ENCODE measurements at regions not wholly inside any gene's neighbourhood (a gene's known extent, or its start where the extent isn't known, plus 50 kb on each side); places are given as distances from the start of the nearest gene placed in this dataset.
"Not testable (repeated sequence)": the region's sequence is repeated elsewhere in the genome, so short reads cannot be mapped to it uniquely, and the experiment has no call there.

GRCh38 chr3:5707794-5708193, 520.3 kb downstream of the EDEM1 start:
- Histone ChIP-seq H3K27me3 (ENCODE audit: control insufficient read depth, insufficient read depth, low read length) (no peaks in the 10 kb centered on the region), H3K36me3 (ENCODE audit: control insufficient read depth, insufficient read depth, low read length) (no peaks in the 10 kb centered on the region), H3K4me3 (ENCODE audit: low read depth, low read length) (no peak overlapping the region)
- no peak for DNase-seq (ENCODE audit: low read depth)
- TF ChIP-seq, protein P1, sequence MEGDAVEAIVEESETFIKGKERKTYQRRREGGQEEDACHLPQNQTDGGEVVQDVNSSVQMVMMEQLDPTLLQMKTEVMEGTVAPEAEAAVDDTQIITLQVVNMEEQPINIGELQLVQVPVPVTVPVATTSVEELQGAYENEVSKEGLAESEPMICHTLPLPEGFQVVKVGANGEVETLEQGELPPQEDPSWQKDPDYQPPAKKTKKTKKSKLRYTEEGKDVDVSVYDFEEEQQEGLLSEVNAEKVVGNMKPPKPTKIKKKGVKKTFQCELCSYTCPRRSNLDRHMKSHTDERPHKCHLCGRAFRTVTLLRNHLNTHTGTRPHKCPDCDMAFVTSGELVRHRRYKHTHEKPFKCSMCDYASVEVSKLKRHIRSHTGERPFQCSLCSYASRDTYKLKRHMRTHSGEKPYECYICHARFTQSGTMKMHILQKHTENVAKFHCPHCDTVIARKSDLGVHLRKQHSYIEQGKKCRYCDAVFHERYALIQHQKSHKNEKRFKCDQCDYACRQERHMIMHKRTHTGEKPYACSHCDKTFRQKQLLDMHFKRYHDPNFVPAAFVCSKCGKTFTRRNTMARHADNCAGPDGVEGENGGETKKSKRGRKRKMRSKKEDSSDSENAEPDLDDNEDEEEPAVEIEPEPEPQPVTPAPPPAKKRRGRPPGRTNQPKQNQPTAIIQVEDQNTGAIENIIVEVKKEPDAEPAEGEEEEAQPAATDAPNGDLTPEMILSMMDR (IDR thresholded peaks at IDR 0.05; ENCODE audit: insufficient read depth, low read length, poor library complexity, severe bottlenecking): no peak

DNA sequence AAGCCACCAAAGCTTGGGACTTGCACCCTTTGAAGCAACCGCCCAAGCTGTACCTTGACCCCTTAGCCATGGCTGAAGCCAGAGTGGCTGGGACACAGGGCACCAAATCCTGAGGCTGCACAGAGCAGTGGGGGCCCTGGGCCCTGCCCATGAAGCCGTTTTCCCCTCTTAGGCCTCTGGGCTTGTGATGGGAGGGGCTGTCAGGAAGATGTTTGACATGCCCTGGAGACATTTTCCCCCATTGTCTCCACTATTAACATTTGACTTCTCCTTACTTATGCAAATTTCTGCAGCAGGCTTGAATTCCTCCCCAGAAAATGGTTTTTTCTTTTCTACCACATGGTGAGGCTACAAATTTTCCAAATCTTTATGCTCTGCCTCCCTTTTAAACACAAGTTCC, 522.2 kb downstream of the EDEM1 start:
- Histone ChIP-seq H3K27me3 (ENCODE audit: control insufficient read depth, insufficient read depth, low read length) (no peaks in the 10 kb centered on the region), H3K36me3 (ENCODE audit: control insufficient read depth, insufficient read depth, low read length) (no peaks in the 10 kb centered on the region), H3K4me3 (ENCODE audit: low read depth, low read length) (no peak overlapping the region)
- DNase-seq (ENCODE audit: low read depth): no peak
- TF ChIP-seq, protein P1 (IDR thresholded peaks at IDR 0.05; ENCODE audit: insufficient read depth, low read length, poor library complexity, severe bottlenecking): no peak

- Histone ChIP-seq H3K27me3 (ENCODE audit: control insufficient read depth, insufficient read depth, low read length) (no peaks in the 10 kb centered on the region), H3K36me3 (ENCODE audit: control insufficient read depth, insufficient read depth, low read length) (no peaks in the 10 kb centered on the region), H3K4me3 (ENCODE audit: low read depth, low read length) (no peak overlapping the region)
- no peak for DNase-seq (ENCODE audit: low read depth)
- TF ChIP-seq, protein P1 (IDR thresholded peaks at IDR 0.05; ENCODE audit: insufficient read depth, low read length, poor library complexity, severe bottlenecking): no peak
Measured at GRCh38 chr3:5710718-5711117, 523.2 kb downstream of the EDEM1 start.

DNA sequence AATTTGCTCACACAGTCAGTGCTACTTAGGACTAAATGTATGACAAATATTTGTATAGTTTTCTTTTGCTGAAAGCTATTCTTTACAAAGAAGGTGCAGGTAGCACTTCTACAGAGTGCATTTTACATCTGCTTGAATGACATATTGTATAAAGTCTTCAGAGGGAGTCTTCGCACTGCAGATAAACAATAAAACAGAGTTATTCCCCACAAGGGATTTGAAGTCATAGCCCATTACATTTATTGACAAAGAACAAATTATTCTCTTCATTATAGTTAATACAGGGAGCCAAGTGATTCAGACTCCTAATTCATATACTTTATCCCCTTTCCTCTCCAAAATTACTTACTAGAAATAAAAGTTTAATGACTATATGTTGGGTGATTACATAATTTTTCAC, 529.7 kb downstream of the EDEM1 start:
- no peaks in the 10 kb centered on the region for H3K36me3 ChIP-seq (ENCODE audit: control insufficient read depth, insufficient read depth, low read length)
- TF ChIP-seq, protein P1 (IDR thresholded peaks at IDR 0.05; ENCODE audit: insufficient read depth, low read length, poor library complexity, severe bottlenecking): no peak
- H3K4me3 ChIP-seq (ENCODE audit: low read depth, low read length): no peak overlapping the region
- H3K27me3 ChIP-seq (ENCODE audit: control insufficient read depth, insufficient read depth, low read length): no peaks in the 10 kb centered on the region
- no peak for DNase-seq (ENCODE audit: low read depth)

DNA sequence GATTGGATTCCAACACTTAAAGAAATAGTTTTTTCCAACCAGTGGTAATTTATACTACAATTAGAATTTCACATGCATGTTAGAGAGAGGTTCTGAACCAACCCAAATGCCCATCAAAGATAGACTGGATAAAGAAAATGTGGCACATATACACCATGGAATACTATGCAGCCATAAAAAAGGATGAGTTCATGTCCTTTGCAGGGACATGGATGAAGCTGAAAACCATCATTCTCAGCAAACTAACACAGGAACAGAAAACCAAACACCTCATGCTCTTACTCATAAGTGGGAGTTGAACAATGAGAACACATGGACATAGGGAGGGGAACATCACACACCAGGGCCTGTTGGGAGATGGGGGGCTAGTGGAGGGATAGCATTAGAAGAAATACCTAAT, 532.2 kb downstream of the EDEM1 start:
- not testable (repeated sequence) for H3K27me3 ChIP-seq (ENCODE audit: control insufficient read depth, insufficient read depth, low read length); H3K36me3 ChIP-seq (ENCODE audit: control insufficient read depth, insufficient read depth, low read length); DNase-seq (ENCODE audit: low read depth); H3K4me3 ChIP-seq (ENCODE audit: low read depth, low read length)

DNA sequence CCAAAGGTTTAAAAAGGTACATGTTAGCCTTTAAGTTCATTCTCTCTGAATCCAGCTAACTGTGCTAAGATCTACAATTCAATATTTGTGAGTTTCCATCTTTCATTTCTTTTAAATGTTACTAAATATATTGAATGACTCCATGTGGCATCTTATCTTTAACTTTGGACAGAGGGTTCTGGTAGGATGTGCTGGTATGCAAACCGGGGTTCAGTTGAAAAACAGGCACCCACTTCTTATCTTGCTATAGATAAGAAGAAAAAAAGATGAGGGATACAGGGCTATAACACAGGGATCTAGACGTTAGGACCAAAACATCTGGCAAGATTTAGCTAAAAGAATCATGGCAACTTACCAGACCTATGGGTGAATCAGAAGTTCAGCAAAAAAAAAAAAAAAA, 538.3 kb downstream of the EDEM1 start:
- TF ChIP-seq, protein P1 (IDR thresholded peaks at IDR 0.05; ENCODE audit: insufficient read depth, low read length, poor library complexity, severe bottlenecking): no peak
- H3K27me3 ChIP-seq (ENCODE audit: control insufficient read depth, insufficient read depth, low read length): no peaks in the 10 kb centered on the region
- no peak overlapping the region for H3K4me3 ChIP-seq (ENCODE audit: low read depth, low read length)

More for the DNA sequence above, 538.3 kb downstream of the EDEM1 start:
- H3K36me3 ChIP-seq (ENCODE audit: control insufficient read depth, insufficient read depth, low read length): no peaks in the 10 kb centered on the region
- DNase-seq (ENCODE audit: low read depth): no peak
